Keratinocyte (primary cell): ENCODE measurements at regions not wholly inside any gene's neighbourhood (a gene's known extent, or its start where the extent isn't known, plus 50 kb on each side); places are given as distances from the start of the nearest gene placed in this dataset.

Source experiments
- DNase-seq: peaks from one replicate; pipeline ENCODE4 v3.0.0-alpha.2; 2011; ENCODE audit warnings: low read depth, missing footprints, low spot score
- FAIRE-seq: peaks from 2 replicates; lab custom pipeline; 2011; peaks lifted over from hg19 to GRCh38; lab: Jason Lieb, UNC
- H2AFZ ChIP-seq: 2 replicates; pipeline ENCODE4 v1.6.0; 2012; ENCODE audit warnings: low read length, control low read depth, inconsistent platforms; ENCODE audit not compliant: control insufficient read depth
- H3K27ac ChIP-seq: 2 replicates; pipeline ENCODE4 v1.5.1; 2011; ENCODE audit warnings: low read length; ENCODE audit not compliant: control insufficient read depth, insufficient read depth
- H3K27me3 ChIP-seq: 3 replicates; pipeline ENCODE4 v1.6.0; 2011; ENCODE audit warnings: low read length; ENCODE audit not compliant: control insufficient read depth, insufficient read depth; ENCODE audit errors: extremely low read depth
- H3K36me3 ChIP-seq, 2 experiments: 2 replicates in 1 of 2; 3 replicates in 1 of 2; pipeline ENCODE4 v1.5.1; 2011; ENCODE audit warnings: low read length in 2 of 2, mild to moderate bottlenecking in 1 of 2; ENCODE audit not compliant: control insufficient read depth in 2 of 2, insufficient read depth in 2 of 2; ENCODE audit errors: extremely low read depth in 1 of 2
- H3K4me1 ChIP-seq: 3 replicates; pipeline ENCODE4 v1.5.1; 2011; ENCODE audit warnings: low read length; ENCODE audit not compliant: control insufficient read depth, insufficient read depth; ENCODE audit errors: extremely low read depth
- H3K4me2 ChIP-seq: 3 replicates; pipeline ENCODE4 v1.6.0; 2011; ENCODE audit warnings: low read depth, low read length; ENCODE audit not compliant: control insufficient read depth, insufficient read depth; ENCODE audit errors: extremely low read depth
- H3K4me3 ChIP-seq, 3 experiments: fragments of 200-600 bp in 1 of 3; sonication (generic) in 1 of 3; 2 replicates in 2 of 3; 3 replicates in 1 of 3; pipeline ENCODE4 v1.5.1; 2011 to 2016; ENCODE audit warnings: low read length in 3 of 3, mild to moderate bottlenecking in 3 of 3, control low read depth in 2 of 3, inconsistent platforms in 1 of 3, low read depth in 1 of 3, mixed read lengths in 1 of 3, mixed run types in 1 of 3, moderate library complexity in 1 of 3; ENCODE audit not compliant: control insufficient read depth in 2 of 3, insufficient read depth in 2 of 3; ENCODE audit errors: extremely low read depth in 1 of 3
- H3K79me2 ChIP-seq: 2 replicates; pipeline ENCODE4 v1.6.0; 2012; ENCODE audit warnings: low read length; ENCODE audit not compliant: control insufficient read depth, insufficient read depth
- H3K9ac ChIP-seq: 3 replicates; pipeline ENCODE4 v1.6.0; 2011; ENCODE audit warnings: low read length; ENCODE audit not compliant: control insufficient read depth, insufficient read depth; ENCODE audit errors: extremely low read depth
- H3K9me1 ChIP-seq: 3 replicates; pipeline ENCODE4 v1.6.0; 2011; ENCODE audit warnings: low read length; ENCODE audit not compliant: control insufficient read depth, insufficient read depth; ENCODE audit errors: extremely low read depth
- H3K9me3 ChIP-seq: 2 replicates; pipeline ENCODE4 v1.5.1; 2012; ENCODE audit warnings: low read depth, low read length; ENCODE audit not compliant: control insufficient read depth
- H4K20me1 ChIP-seq: 3 replicates; pipeline ENCODE4 v1.6.0; 2011; ENCODE audit warnings: low read length; ENCODE audit not compliant: control insufficient read depth, insufficient read depth; ENCODE audit errors: extremely low read depth
- EZH2 ChIP-seq: IDR thresholded peaks from one replicate; pipeline ENCODE4 v1.6.1; 2012; ENCODE audit warnings: inconsistent platforms, mild to moderate bottlenecking, low read length, moderate library complexity
- dilution Hi-C: fragments of 300-500 bp; cut with MboI; formaldehyde crosslinking; loops from one replicate; pipeline ENCODE4 v1.7.0; 2020; ENCODE audit warnings: low sequenced_read_pairs; ENCODE audit not compliant: extremely low pct_ligation_motif_present
- TF ChIP-seq, protein P1 (sequence below), 3 experiments: IDR thresholded peaks in 1 of 3; conservative IDR thresholded peaks in 1 of 3; optimal IDR thresholded peaks in 1 of 3; 2 replicates in 2 of 3; 3 replicates in 1 of 3; pipeline versions ENCODE3 to v1.5.1; 2011; ENCODE audit warnings: low read length in 3 of 3, mild to moderate bottlenecking in 3 of 3, moderate library complexity in 2 of 3, control low read depth in 1 of 3, inconsistent platforms in 1 of 3; ENCODE audit not compliant: insufficient read depth in 2 of 3; ENCODE audit errors: extremely low read depth in 1 of 3

DNA sequence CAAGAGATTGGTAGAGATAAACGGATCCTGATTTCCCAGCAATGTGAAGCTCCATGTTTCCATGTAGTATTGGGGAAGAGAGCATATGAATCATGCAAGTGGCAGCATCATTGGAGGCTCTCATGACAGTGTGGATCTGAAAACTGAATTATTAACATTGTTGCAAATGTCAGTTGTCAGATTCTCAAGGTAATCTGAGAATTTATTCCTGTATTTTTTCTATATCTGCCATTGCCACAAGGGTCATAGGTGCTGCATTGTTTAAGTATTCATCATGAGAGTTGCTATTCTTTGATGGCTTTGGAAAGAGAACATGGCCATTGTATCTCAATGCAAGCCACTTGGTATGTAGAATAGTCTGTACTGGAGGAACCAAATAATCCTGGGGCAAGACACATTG, 1217.0 kb upstream of the ZEB2 start:
- no peaks in the 10 kb centered on the region for H3K79me2 ChIP-seq
- no peak for FAIRE-seq
- dilution Hi-C loops, result no loop called here
- no peak for DNase-seq
- H2AFZ ChIP-seq, result no peak overlapping the region
- H3K27me3 ChIP-seq, result no peaks in the 10 kb centered on the region
- TF ChIP-seq, protein P1, sequence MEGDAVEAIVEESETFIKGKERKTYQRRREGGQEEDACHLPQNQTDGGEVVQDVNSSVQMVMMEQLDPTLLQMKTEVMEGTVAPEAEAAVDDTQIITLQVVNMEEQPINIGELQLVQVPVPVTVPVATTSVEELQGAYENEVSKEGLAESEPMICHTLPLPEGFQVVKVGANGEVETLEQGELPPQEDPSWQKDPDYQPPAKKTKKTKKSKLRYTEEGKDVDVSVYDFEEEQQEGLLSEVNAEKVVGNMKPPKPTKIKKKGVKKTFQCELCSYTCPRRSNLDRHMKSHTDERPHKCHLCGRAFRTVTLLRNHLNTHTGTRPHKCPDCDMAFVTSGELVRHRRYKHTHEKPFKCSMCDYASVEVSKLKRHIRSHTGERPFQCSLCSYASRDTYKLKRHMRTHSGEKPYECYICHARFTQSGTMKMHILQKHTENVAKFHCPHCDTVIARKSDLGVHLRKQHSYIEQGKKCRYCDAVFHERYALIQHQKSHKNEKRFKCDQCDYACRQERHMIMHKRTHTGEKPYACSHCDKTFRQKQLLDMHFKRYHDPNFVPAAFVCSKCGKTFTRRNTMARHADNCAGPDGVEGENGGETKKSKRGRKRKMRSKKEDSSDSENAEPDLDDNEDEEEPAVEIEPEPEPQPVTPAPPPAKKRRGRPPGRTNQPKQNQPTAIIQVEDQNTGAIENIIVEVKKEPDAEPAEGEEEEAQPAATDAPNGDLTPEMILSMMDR (optimal IDR thresholded peaks at IDR 0.05 in 1 of 3, IDR thresholded peaks at IDR 0.05 in 1 of 3, conservative IDR thresholded peaks at IDR 0.05 in 1 of 3; ENCODE audit: extremely low read depth in 1 of 3, insufficient read depth in 2 of 3, low read length in 3 of 3), result no peak
- no peak for TF ChIP-seq EZH2
- no peaks in the 10 kb centered on the region for H4K20me1 ChIP-seq
- no peak overlapping the region for H3K27ac ChIP-seq
- H3K9me3 ChIP-seq, result no peaks in the 10 kb centered on the region
- no peak overlapping the region for H3K4me2 ChIP-seq
- H3K9me1 ChIP-seq, result no peaks in the 10 kb centered on the region
- no peaks in the 10 kb centered on the region for H3K4me1 ChIP-seq
- H3K9ac ChIP-seq, result no peak overlapping the region
- H3K4me3 ChIP-seq, result no peak overlapping the region
- no peaks in the 10 kb centered on the region for H3K36me3 ChIP-seq

DNA sequence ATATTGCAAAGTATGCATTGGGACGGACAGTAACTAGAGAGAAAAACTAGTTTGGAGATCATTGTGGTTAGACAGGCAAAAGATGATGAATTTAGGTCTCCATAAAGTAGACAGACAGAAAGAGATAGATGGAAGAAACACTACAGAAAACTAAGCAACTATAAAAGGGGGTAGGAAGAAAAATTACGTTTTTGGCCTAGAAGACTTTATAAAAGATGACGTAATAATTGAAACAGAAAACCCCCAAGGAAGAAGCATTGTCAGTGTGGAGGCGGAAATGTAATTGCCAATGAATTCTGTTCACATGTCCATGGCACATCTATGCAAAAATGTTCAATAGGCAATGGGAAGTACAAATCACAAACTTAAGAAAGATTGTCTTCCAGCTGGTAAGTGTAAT, 1211.5 kb upstream of the ZEB2 start:
- no peak overlapping the region for H3K9ac ChIP-seq
- no peak overlapping the region for H3K4me3 ChIP-seq
- DNase-seq (no peak), FAIRE-seq (no peak)
- TF ChIP-seq EZH2, result no peak
- TF ChIP-seq, protein P1 (optimal IDR thresholded peaks at IDR 0.05 in 1 of 3, IDR thresholded peaks at IDR 0.05 in 1 of 3, conservative IDR thresholded peaks at IDR 0.05 in 1 of 3; ENCODE audit: extremely low read depth in 1 of 3, insufficient read depth in 2 of 3, low read length in 3 of 3), result no peak
- dilution Hi-C loops, result no loop called here
- H3K9me3 ChIP-seq, result no peaks in the 10 kb centered on the region
- H2AFZ ChIP-seq, result no peak overlapping the region
- no peaks in the 10 kb centered on the region for H3K79me2 ChIP-seq
- H3K27me3 ChIP-seq, result no peaks in the 10 kb centered on the region
- no peaks in the 10 kb centered on the region for H3K4me1 ChIP-seq
- H3K36me3 ChIP-seq, result no peaks in the 10 kb centered on the region
- H3K27ac ChIP-seq, result no peak overlapping the region
- no peak overlapping the region for H3K4me2 ChIP-seq
- H3K9me1 ChIP-seq, result no peaks in the 10 kb centered on the region
- H4K20me1 ChIP-seq, result no peaks in the 10 kb centered on the region
